ENCODE measurements at regions not wholly inside any gene's neighbourhood (a gene's known extent, or its start where the extent isn't known, plus 50 kb on each side); places are given as distances from the start of the nearest gene placed in this dataset.

DNA sequence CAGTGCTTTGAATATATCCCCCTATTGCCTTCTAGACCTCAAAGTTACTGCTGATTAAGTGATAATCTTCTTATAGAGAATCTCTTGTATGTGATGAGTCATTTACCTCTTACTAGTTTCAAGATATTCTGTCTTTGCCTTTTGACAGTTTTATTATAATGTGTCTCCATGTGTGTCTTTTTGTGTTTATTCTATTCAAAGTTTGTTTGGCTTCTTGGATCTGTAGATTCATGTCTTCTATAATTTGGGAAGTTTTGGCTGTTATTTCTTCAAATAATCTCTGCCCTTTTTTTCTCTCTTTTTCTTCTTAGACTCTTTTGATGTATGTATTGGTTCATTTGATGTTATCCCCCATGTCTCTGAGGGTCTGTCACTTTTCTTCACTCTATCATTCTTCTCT is 915.7 kb upstream of the GRIA3 start:
- H3K27ac ChIP-seq (ENCODE audit: low read depth in 1 of 2, low read length in 2 of 2), result no peak overlapping the region
- no peaks in the 10 kb centered on the region for H3K27me3 Mint-ChIP-seq (ENCODE audit: low read depth in 3 of 3)
- no peak overlapping the region for H3K9ac ChIP-seq (ENCODE audit: insufficient read depth, low read length, poor library complexity, severe bottlenecking)
- no peaks in the 10 kb centered on the region for H3K36me3 ChIP-seq (replicated peaks in 1 of 2; ENCODE audit: control insufficient read depth in 1 of 2, insufficient read depth in 2 of 2, low read length in 2 of 2)
- DNase-seq, result no peak
- H2AFZ ChIP-seq (ENCODE audit: insufficient read depth, low read depth, low read length, poor library complexity, severe bottlenecking), result no peak overlapping the region
- no peak overlapping the region for H3K4me3 ChIP-seq (replicated peaks in 1 of 3; ENCODE audit: low read depth in 2 of 3, low read length in 3 of 3)
- TF ChIP-seq, protein P1, sequence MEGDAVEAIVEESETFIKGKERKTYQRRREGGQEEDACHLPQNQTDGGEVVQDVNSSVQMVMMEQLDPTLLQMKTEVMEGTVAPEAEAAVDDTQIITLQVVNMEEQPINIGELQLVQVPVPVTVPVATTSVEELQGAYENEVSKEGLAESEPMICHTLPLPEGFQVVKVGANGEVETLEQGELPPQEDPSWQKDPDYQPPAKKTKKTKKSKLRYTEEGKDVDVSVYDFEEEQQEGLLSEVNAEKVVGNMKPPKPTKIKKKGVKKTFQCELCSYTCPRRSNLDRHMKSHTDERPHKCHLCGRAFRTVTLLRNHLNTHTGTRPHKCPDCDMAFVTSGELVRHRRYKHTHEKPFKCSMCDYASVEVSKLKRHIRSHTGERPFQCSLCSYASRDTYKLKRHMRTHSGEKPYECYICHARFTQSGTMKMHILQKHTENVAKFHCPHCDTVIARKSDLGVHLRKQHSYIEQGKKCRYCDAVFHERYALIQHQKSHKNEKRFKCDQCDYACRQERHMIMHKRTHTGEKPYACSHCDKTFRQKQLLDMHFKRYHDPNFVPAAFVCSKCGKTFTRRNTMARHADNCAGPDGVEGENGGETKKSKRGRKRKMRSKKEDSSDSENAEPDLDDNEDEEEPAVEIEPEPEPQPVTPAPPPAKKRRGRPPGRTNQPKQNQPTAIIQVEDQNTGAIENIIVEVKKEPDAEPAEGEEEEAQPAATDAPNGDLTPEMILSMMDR (IDR thresholded peaks at IDR 0.05), result no peak
- H3K4me3 Mint-ChIP-seq, result no peak overlapping the region
- H3K79me2 ChIP-seq (ENCODE audit: insufficient read depth, low read length), result no peaks in the 10 kb centered on the region
- no peaks in the 10 kb centered on the region for H4K20me1 ChIP-seq (ENCODE audit: insufficient read depth, low read length)
- H3K4me1 Mint-ChIP-seq, result no peaks in the 10 kb centered on the region
- intact Hi-C loops (cut with micrococcal nuclease), result no loop called here
- peaks cover 0 to 15% of the 10 kb centered on the region in 2 donors for H3K9me3 ChIP-seq (replicated peaks in 1 of 2; ENCODE audit: control insufficient read depth in 1 of 2, insufficient read depth in 1 of 2, low read length in 2 of 2)
- no peaks in the 10 kb centered on the region for H3K27me3 ChIP-seq (ENCODE audit: control insufficient read depth in 2 of 2, insufficient read depth in 2 of 2, low read length in 2 of 2)
- peaks cover 0 to 8% (median 2%) of the 10 kb centered on the region in 7 donors for H3K9me3 Mint-ChIP-seq
- no peak overlapping the region for H3K27ac Mint-ChIP-seq
- no peaks in the 10 kb centered on the region for H3K36me3 Mint-ChIP-seq
- no peaks in the 10 kb centered on the region for H3K4me1 ChIP-seq (ENCODE audit: control insufficient read depth in 1 of 2, insufficient read depth in 2 of 2, low read length in 2 of 2)
- H3K4me2 ChIP-seq (replicated peaks; ENCODE audit: extremely low read depth, low read length, poor library complexity, severe bottlenecking), result no peak overlapping the region

DNA sequence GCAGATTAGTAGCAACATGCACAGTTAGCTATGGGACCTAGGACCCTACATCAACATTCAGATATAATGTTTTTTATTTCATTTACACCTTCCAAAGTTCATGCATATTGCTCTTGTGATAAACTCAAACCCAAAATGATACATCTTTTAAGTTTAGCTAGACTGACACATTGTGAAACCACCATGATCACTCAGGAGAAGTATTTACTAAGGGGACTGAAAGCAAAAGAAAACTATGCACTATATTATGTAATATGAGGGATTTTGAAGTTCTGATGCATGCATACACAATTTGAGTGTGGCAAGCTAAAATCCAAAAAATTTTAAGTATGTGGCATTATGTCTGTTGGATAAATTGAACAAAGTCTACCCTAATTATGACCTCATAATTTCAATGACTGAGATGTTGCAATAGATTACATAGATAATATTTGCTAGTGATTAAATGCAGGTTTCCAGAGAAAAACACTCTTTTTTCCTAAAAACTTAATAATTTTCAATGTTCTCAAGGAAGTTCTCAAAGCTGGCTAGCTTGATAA is 914.8 kb upstream of the GRIA3 start:
- Histone ChIP-seq H3K27ac (ENCODE audit: low read depth in 1 of 2, low read length in 2 of 2) (no peak overlapping the region), H3K79me2 (ENCODE audit: insufficient read depth, low read length) (no peaks in the 10 kb centered on the region), H3K9ac (ENCODE audit: insufficient read depth, low read length, poor library complexity, severe bottlenecking) (no peak overlapping the region), H2AFZ (ENCODE audit: insufficient read depth, low read depth, low read length, poor library complexity, severe bottlenecking) (no peak overlapping the region), H4K20me1 (ENCODE audit: insufficient read depth, low read length) (no peaks in the 10 kb centered on the region), H3K36me3 (replicated peaks in 1 of 2; ENCODE audit: control insufficient read depth in 1 of 2, insufficient read depth in 2 of 2, low read length in 2 of 2) (no peaks in the 10 kb centered on the region), H3K9me3 (replicated peaks in 1 of 2; ENCODE audit: control insufficient read depth in 1 of 2, insufficient read depth in 1 of 2, low read length in 2 of 2) (peaks cover 0 to 15% of the 10 kb centered on the region in 2 donors), H3K4me3 (replicated peaks in 1 of 3; ENCODE audit: low read depth in 2 of 3, low read length in 3 of 3) (no peak overlapping the region), H3K4me1 (ENCODE audit: control insufficient read depth in 1 of 2, insufficient read depth in 2 of 2, low read length in 2 of 2) (no peaks in the 10 kb centered on the region), H3K27me3 (ENCODE audit: control insufficient read depth in 2 of 2, insufficient read depth in 2 of 2, low read length in 2 of 2) (no peaks in the 10 kb centered on the region), H3K4me2 (replicated peaks; ENCODE audit: extremely low read depth, low read length, poor library complexity, severe bottlenecking) (no peak overlapping the region)
- Mint-ChIP-seq H3K27me3 (ENCODE audit: low read depth in 3 of 3) (no peaks in the 10 kb centered on the region), H3K4me1 (no peaks in the 10 kb centered on the region), H3K4me3 (no peak overlapping the region), H3K27ac (no peak overlapping the region), H3K36me3 (no peaks in the 10 kb centered on the region), H3K9me3 (peaks cover 0 to 8% (median 2%) of the 10 kb centered on the region in 7 donors)
- DNase-seq, result no peak
- TF ChIP-seq, protein P1 (IDR thresholded peaks at IDR 0.05), result no peak
- intact Hi-C loops (cut with micrococcal nuclease), result no loop called here

Data from CD14-positive monocyte (primary cell).